ENCODE measurements at regions not wholly inside any gene's neighbourhood (a gene's known extent, or its start where the extent isn't known, plus 50 kb on each side); places are given as distances from the start of the nearest gene placed in this dataset.

GRCh38 chr10:4029866-4030265, 244.9 kb upstream of the KLF6 start:
- no peak for DNase-seq

GRCh38 chr10:4028854-4029583, 244.0 kb upstream of the KLF6 start:
- DNase-seq: no peak

GRCh38 chr10:4028027-4028471, 243.0 kb upstream of the KLF6 start:
- no peak for DNase-seq

GRCh38 chr10:4025339-4025738, 240.3 kb upstream of the KLF6 start:
- no peak for DNase-seq

- no peak for DNase-seq
These were observed 239.7 kb upstream of the KLF6 start for GRCh38 chr10:4024516-4025245.

GRCh38 chr10:4024027-4024426, 239.0 kb upstream of the KLF6 start:
- DNase-seq: no peak

GRCh38 chr10:4022473-4022872, 237.5 kb upstream of the KLF6 start:
- DNase-seq: no peak

GRCh38 chr10:4020631-4021030, 235.6 kb upstream of the KLF6 start:
- no peak for DNase-seq

- DNase-seq: no peak
These were observed 233.1 kb upstream of the KLF6 start for GRCh38 chr10:4018054-4018511.

GRCh38 chr10:4017336-4017735, 232.3 kb upstream of the KLF6 start:
- DNase-seq: no peak

- no peak for DNase-seq
These were observed 231.3 kb upstream of the KLF6 start for GRCh38 chr10:4016214-4016740.

GRCh38 chr10:4013651-4014121, 228.7 kb upstream of the KLF6 start:
- no peak for DNase-seq

- DNase-seq: no peak
These were observed 227.8 kb upstream of the KLF6 start for GRCh38 chr10:4012848-4013247.

- DNase-seq: no peak
These were observed 226.3 kb upstream of the KLF6 start for GRCh38 chr10:4011136-4011812.

GRCh38 chr10:4008676-4009382, 223.8 kb upstream of the KLF6 start:
- DNase-seq: no peak

GRCh38 chr10:4007771-4008170, 222.8 kb upstream of the KLF6 start:
- DNase-seq: no peak

GRCh38 chr10:4006858-4007257, 221.8 kb upstream of the KLF6 start:
- no peak for DNase-seq

- no peak for DNase-seq
These were observed 221.0 kb upstream of the KLF6 start for GRCh38 chr10:4006051-4006450.

- DNase-seq: no peak
These were observed 220.0 kb upstream of the KLF6 start for GRCh38 chr10:4004990-4005389.

GRCh38 chr10:4004144-4004543, 219.1 kb upstream of the KLF6 start:
- no peak for DNase-seq

GRCh38 chr10:4003348-4003973, 218.5 kb upstream of the KLF6 start:
- DNase-seq: no peak

- DNase-seq: no peak
These were observed 216.8 kb upstream of the KLF6 start for GRCh38 chr10:4001811-4002210.

Data from activated CD4-positive, alpha-beta T cell treated with anti-CD3 and anti-CD28 coated beads for 1 hour (primary cell).